ENCODE measurements at regions not wholly inside any gene's neighbourhood (a gene's known extent, or its start where the extent isn't known, plus 50 kb on each side); places are given as distances from the start of the nearest gene placed in this dataset.

- no peak for DNase-seq (ENCODE audit: low read depth)
These were observed 421.7 kb downstream of the ADRA2A start for GRCh38 chr10:111498560-111498959.

GRCh38 chr10:111504376-111504775 lies 427.5 kb downstream of the ADRA2A start:
- no peak for DNase-seq (ENCODE audit: low read depth)

GRCh38 chr10:111506266-111507034 lies 429.6 kb downstream of the ADRA2A start:
- no peak for DNase-seq (ENCODE audit: low read depth)

GRCh38 chr10:111511751-111512150 lies 434.9 kb downstream of the ADRA2A start:
- no peak for DNase-seq (ENCODE audit: low read depth)

- no peak for DNase-seq (ENCODE audit: low read depth)
These were observed 438.4 kb downstream of the ADRA2A start for GRCh38 chr10:111515264-111515663.

- no peak for DNase-seq (ENCODE audit: low read depth)
These were observed 438.9 kb downstream of the ADRA2A start for GRCh38 chr10:111515706-111516105.

GRCh38 chr10:111516144-111516543 lies 439.3 kb downstream of the ADRA2A start:
- DNase-seq (ENCODE audit: low read depth): no peak

GRCh38 chr10:111522141-111522540 lies 445.3 kb downstream of the ADRA2A start:
- DNase-seq (ENCODE audit: low read depth): no peak

- no peak for DNase-seq (ENCODE audit: low read depth)
These were observed 445.7 kb downstream of the ADRA2A start for GRCh38 chr10:111522551-111522950.

GRCh38 chr10:111523016-111523415 lies 446.2 kb downstream of the ADRA2A start:
- no peak for DNase-seq (ENCODE audit: low read depth)

GRCh38 chr10:111524134-111524533 lies 447.3 kb downstream of the ADRA2A start:
- DNase-seq (ENCODE audit: low read depth): no peak

GRCh38 chr10:111525696-111526095 lies 448.9 kb downstream of the ADRA2A start:
- DNase-seq (ENCODE audit: low read depth): no peak

GRCh38 chr10:111531690-111532089 lies 454.9 kb downstream of the ADRA2A start:
- DNase-seq (ENCODE audit: low read depth): no peak

GRCh38 chr10:111532139-111532538 lies 455.3 kb downstream of the ADRA2A start:
- DNase-seq (ENCODE audit: low read depth): no peak

- no peak for DNase-seq (ENCODE audit: low read depth)
These were observed 462.4 kb downstream of the ADRA2A start for GRCh38 chr10:111539246-111539645.

- DNase-seq (ENCODE audit: low read depth): no peak
These were observed 467.0 kb downstream of the ADRA2A start for GRCh38 chr10:111543854-111544253.

- DNase-seq (ENCODE audit: low read depth): no peak
These were observed 469.2 kb downstream of the ADRA2A start for GRCh38 chr10:111545861-111546605.

- no peak for DNase-seq (ENCODE audit: low read depth)
These were observed 471.4 kb downstream of the ADRA2A start for GRCh38 chr10:111548084-111548726.

- DNase-seq (ENCODE audit: low read depth): peak; percentile 68
These were observed 474.2 kb downstream of the ADRA2A start for GRCh38 chr10:111551001-111551400.

GRCh38 chr10:111556666-111557065 lies 479.8 kb downstream of the ADRA2A start:
- DNase-seq (ENCODE audit: low read depth): no peak

GRCh38 chr10:111558211-111558610 lies 481.4 kb downstream of the ADRA2A start:
- DNase-seq (ENCODE audit: low read depth): no peak

GRCh38 chr10:111560027-111560426 lies 483.2 kb downstream of the ADRA2A start:
- no peak for DNase-seq (ENCODE audit: low read depth)

- DNase-seq (ENCODE audit: low read depth): no peak
These were observed 484.3 kb downstream of the ADRA2A start for GRCh38 chr10:111561124-111561523.

Data from LHCN-M2 (cell line).